Spleen (tissue), 11 donors: ENCODE measurements at regions not wholly inside any gene's neighbourhood (a gene's known extent, or its start where the extent isn't known, plus 50 kb on each side); places are given as distances from the start of the nearest gene placed in this dataset.

Experiments
- DNase-seq: peaks from one replicate; pipeline ENCODE4 v3.0.0-alpha.2; 2020
- H3K27ac ChIP-seq, 8 donors: fragments of 200-600 bp; sonication (generic) in 7 of 8; 1 replicate in 4 of 8; 2 replicates in 4 of 8; pipeline versions ENCODE4 v1.5.0 to v1.8.0; 2016 to 2021; ENCODE audit warnings: inconsistent platforms in 4 of 8, mild to moderate bottlenecking in 4 of 8, moderate library complexity in 1 of 8
- H3K27me3 ChIP-seq, 7 donors: fragments of 200-600 bp; sonication (generic) in 6 of 7; replicated peaks in 1 of 7; 1 replicate in 4 of 7; 2 replicates in 3 of 7; pipeline versions ENCODE4 v1.5.0 to v1.8.0; 2016 to 2021; ENCODE audit warnings: inconsistent platforms in 3 of 7, mild to moderate bottlenecking in 1 of 7
- H3K36me3 ChIP-seq, 6 donors: fragments of 200-600 bp; sonication (generic) in 5 of 6; 1 replicate in 4 of 6; 2 replicates in 2 of 6; pipeline versions ENCODE4 v1.5.0 to v1.8.0; 2016 to 2021; ENCODE audit warnings: inconsistent platforms in 2 of 6
- H3K4me1 ChIP-seq, 6 donors: fragments of 200-600 bp; sonication (generic) in 5 of 6; 1 replicate in 3 of 6; 2 replicates in 3 of 6; pipeline versions ENCODE4 v1.5.0 to v1.8.0; 2016 to 2021; ENCODE audit warnings: inconsistent platforms in 3 of 6
- H3K4me3 ChIP-seq, 8 donors: fragments of 200-600 bp; sonication (generic) in 7 of 8; 1 replicate in 4 of 8; 2 replicates in 4 of 8; pipeline versions ENCODE4 v1.5.0 to v1.8.0; 2016 to 2021; ENCODE audit warnings: inconsistent platforms in 4 of 8, mild to moderate bottlenecking in 4 of 8, moderate library complexity in 2 of 8
- H3K9me3 ChIP-seq, 8 donors: fragments of 200-600 bp; sonication (generic) in 7 of 8; 1 replicate in 4 of 8; 2 replicates in 4 of 8; pipeline versions ENCODE4 v1.5.0 to v1.8.0; 2016 to 2021; ENCODE audit warnings: inconsistent platforms in 4 of 8
- CTCF ChIP-seq, 11 experiments: fragments of 200-600 bp in 7 of 11; fragments of 450-650 bp in 4 of 11; sonication (generic) in 4 of 11; IDR thresholded peaks in 8 of 11; conservative IDR thresholded peaks in 3 of 11; 1 replicate in 7 of 11; 2 replicates in 4 of 11; pipeline versions ENCODE4 v1.4.0 to v1.8.0; 2016 to 2021; ENCODE audit warnings: antibody characterized with exemption in 11 of 11, inconsistent platforms in 4 of 11, mild to moderate bottlenecking in 1 of 11
- POLR2A ChIP-seq, 3 donors: fragments of 450-650 bp; IDR thresholded peaks; one replicate each; pipeline ENCODE4 v1.5.1; 2017; ENCODE audit warnings: antibody characterized with exemption in 3 of 3, mild to moderate bottlenecking in 1 of 3
- POLR2AphosphoS5 ChIP-seq, 3 donors: sonication (generic); formaldehyde crosslinking; IDR thresholded peaks; one replicate each; pipeline ENCODE4 v1.5.1; 2017; ENCODE audit warnings: antibody characterized with exemption in 3 of 3
- WGBS, 5 donors: extraction: QIAGEN DNeasy Blood & Tissue Kit in 3 of 5; methylation state at CpG; one replicate each; pipeline versions ENCODE4 v1.1.5 to v1.1.7; 2013 to 2018; 5-methylcytosine and 5-hydroxymethylcytosine counted together
- intact Hi-C: fragments of 100-400 bp; cut with DNase I; formaldehyde crosslinking; loops from one replicate; pipeline ENCODE4 v1.15.0; 2023; ENCODE audit warnings: low total_unique reads
- donor health status: healthy with polysubstance abuse.
- donor health status: DM: no; HTN: no; CAD: no; lungs with moderate emphysema.
- donor health status: DM: no; HTN: no; CAD: no.
- donor health status: Bipolar disorder and iron deficiency.
- donor health status: healthy.
- donor health status: DM: no; HTN: no; CAD: no.
- donor health status: DM: yes; HTN: yes; CAD: no.

GRCh38 chr5:53343187-53343586, 137.2 kb upstream of the FST start:
- no peaks in the 10 kb centered on the region for H3K4me1 ChIP-seq
- H3K9me3 ChIP-seq, result peaks cover 0 to 11% (median 0%) of the 10 kb centered on the region in 8 donors
- intact Hi-C loops, result no loop called here
- no peaks in the 10 kb centered on the region for H3K27me3 ChIP-seq
- WGBS, 5 donors, result 78 to 86% (median 80%) methylated on average over 2 of the region's 2 CpGs
- DNase-seq, result no peak
- H3K4me3 ChIP-seq, result no peak overlapping the region
- TF ChIP-seq CTCF (IDR thresholded peaks at IDR 0.05 in 8 of 11, conservative IDR thresholded peaks at IDR 0.05 in 3 of 11), result no peak
- H3K36me3 ChIP-seq, result no peaks in the 10 kb centered on the region
- H3K27ac ChIP-seq, result no peak overlapping the region

GRCh38 chr5:53350368-53350767, 130.1 kb upstream of the FST start:
- intact Hi-C loops, result no loop called here

GRCh38 chr5:53350991-53351770, 129.2 kb upstream of the FST start:
- intact Hi-C loops, result no loop called here
- no peak for DNase-seq
- 85 to 95% (median 93%) methylated on average over 4 of the region's 4 CpGs for WGBS, 5 donors

More at GRCh38 chr5:53350368-53350767, 130.1 kb upstream of the FST start:
- Histone ChIP-seq H3K4me1 (no peaks in the 10 kb centered on the region), H3K27me3 (no peaks in the 10 kb centered on the region), H3K4me3 (no peak overlapping the region), H3K27ac (no peak overlapping the region), H3K36me3 (no peaks in the 10 kb centered on the region), H3K9me3 (no peaks in the 10 kb centered on the region)
- DNase-seq, result no peak
- TF ChIP-seq CTCF (IDR thresholded peaks at IDR 0.05 in 8 of 11, conservative IDR thresholded peaks at IDR 0.05 in 3 of 11), result no peak
- no peak for TF ChIP-seq POLR2A (IDR thresholded peaks at IDR 0.05)
- no peak for TF ChIP-seq POLR2AphosphoS5 (IDR thresholded peaks at IDR 0.05)
- WGBS, 5 donors, result 61 to 79% (median 69%) methylated on average over 5 of the region's 5 CpGs

More at GRCh38 chr5:53350991-53351770, 129.2 kb upstream of the FST start:
- Histone ChIP-seq H3K36me3 (no peaks in the 10 kb centered on the region), H3K27ac (no peak overlapping the region), H3K4me3 (no peak overlapping the region), H3K4me1 (no peaks in the 10 kb centered on the region), H3K9me3 (no peaks in the 10 kb centered on the region), H3K27me3 (no peaks in the 10 kb centered on the region)
- TF ChIP-seq POLR2AphosphoS5 (IDR thresholded peaks at IDR 0.05) (no peak), CTCF (IDR thresholded peaks at IDR 0.05 in 8 of 11, conservative IDR thresholded peaks at IDR 0.05 in 3 of 11) (no peak), POLR2A (IDR thresholded peaks at IDR 0.05) (no peak)
